SKM-1 (cell line): ENCODE measurements at regions not wholly inside any gene's neighbourhood (a gene's known extent, or its start where the extent isn't known, plus 50 kb on each side); places are given as distances from the start of the nearest gene placed in this dataset.
A peak's percentile ranks its signal among the peaks of the same experiment; 100 is the strongest.

Experiments used
- DNase-seq: peaks from one replicate; lab custom pipeline; 2025; ENCODE audit not compliant: unreplicated experiment; lab: John Stamatoyannopoulos, UW

DNA sequence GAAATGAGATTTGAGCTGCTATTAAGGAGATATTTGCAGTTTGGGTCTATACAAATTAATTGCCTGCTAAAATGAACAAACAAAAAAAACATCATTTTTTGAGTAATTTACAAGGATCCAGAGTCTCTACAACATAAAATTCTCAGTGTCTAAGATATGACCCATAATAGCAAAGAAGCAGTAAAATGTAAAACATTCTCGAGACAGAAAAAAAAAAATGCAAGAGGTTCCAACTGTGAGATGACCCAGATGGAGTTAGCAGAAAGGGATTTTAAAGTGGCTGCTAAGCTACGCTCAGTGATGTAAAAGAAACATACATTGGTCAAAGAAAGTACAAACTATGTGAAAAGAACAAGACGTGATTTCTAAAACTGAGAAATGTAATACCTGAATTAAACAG, 471.0 kb downstream of the SH2D4B start:
- DNase-seq: no peak

DNA sequence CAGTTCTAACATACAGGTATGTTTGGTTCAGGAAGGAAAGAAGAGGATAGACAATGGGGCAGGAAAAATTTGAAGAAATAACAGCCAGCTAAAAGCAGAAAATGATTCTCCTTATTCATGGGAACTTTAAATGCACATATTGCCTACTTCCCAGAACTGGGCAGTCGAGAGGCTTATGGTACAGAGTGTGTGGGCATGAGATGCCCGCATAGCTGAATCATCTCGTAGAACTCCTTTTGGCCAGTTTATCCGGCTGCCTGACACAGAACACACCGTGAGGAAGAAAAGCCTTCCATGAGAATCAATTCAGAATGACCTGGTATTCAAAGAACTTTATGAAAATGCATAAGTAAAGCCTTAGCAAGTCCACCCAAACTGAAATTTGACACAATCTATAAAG, 471.6 kb downstream of the SH2D4B start:
- DNase-seq: no peak

DNA sequence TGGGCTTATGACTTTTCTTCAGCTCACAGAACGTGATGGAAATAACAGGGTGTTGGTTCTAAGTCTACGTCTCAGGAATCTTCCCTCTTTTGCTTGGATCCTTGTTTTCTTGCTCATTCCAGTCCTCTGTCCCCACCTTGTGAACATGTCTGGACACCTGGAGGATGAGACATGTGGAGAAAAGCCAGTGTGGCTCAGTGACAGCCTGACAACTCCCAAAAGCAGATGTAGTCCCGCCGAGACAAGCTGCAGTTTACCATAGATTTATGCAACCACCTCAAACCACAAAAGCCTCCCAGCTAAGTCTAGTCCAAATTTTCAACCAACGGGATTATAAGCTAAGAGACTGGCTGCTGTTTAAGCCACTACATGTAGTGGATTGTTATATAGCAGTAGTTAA, 476.1 kb downstream of the SH2D4B start:
- DNase-seq: peak; percentile 68

- DNase-seq: peak; percentile 78
Measured at GRCh38 chr10:81019029-81019890, 481.6 kb downstream of the SH2D4B start.

DNA sequence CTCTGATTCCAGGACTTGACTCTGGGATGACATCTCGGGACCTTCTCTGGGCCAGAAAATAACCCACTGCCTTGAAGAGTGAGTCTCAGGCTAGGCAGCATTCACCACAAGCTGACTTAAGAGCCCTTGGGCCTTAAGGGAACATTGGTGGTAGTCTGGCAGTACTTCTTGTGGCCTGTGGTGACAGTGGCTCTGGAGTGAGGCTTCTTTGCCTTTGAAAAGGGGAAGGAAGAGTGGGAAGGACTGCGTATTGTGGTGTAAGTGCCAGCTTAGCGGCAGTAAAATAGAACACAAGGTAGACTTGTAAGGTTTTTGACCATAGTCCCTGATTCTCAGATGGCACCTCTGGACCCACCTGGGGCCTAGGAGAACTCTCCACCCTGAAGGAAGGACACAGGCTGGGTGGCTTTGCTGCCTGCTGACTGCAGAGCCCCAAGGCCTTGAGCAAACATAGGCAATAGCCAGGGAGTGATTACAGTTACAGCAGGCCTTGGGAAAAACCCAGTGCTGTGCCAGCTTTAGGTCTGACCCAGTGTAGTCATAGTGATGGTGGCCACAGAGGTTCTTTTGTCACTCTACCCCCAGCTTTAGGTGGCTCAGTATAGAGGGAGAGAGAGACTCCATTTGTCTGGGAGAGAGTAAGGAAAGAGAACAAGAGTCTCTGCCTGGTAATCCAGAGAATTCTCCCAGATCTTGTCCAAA, 483.9 kb downstream of the SH2D4B start:
- peak; percentile 81 for DNase-seq

GRCh38 chr10:81026591-81026990, 488.9 kb downstream of the SH2D4B start:
- DNase-seq: no peak

- no peak for DNase-seq
Measured at GRCh38 chr10:81027223-81027622, 489.5 kb downstream of the SH2D4B start.

DNA sequence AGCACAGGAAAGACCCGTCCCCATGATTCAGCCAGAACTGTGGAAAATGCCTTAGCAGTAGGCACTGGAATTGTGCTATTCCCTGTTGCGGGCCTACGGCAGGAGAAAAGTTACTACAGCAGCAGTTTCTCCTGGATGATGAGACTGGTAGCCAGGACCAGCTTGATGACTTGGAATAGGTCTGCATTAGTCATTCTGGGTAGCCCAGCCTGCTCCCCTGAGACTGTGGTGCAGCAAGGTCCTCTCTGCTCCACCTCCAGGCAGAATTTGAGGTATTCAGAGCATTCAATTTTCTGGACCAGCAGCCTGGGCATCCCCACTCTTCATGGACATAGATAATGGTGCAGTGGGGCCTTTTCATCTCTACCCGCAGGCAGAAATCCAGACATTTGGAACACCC, 490.0 kb downstream of the SH2D4B start:
- DNase-seq: no peak

DNA sequence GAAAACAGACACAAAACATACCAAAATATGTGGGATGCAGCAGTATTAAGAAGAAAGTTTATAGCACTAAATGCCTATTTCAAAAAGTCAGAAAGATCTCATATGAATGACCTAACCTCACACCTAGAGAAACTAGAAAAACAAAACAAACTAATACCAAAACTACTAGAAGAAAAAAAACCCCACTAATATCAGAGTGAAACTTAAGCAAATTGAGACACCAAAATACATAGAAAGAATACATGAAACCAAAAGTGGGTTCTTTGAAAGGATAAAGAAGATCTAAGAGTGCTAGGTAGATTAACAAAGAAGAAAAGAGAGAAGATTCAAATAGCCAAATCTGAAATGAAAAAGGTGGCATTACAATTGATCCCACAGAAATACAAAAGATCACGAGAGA, 494.1 kb downstream of the SH2D4B start:
- no peak for DNase-seq

DNA sequence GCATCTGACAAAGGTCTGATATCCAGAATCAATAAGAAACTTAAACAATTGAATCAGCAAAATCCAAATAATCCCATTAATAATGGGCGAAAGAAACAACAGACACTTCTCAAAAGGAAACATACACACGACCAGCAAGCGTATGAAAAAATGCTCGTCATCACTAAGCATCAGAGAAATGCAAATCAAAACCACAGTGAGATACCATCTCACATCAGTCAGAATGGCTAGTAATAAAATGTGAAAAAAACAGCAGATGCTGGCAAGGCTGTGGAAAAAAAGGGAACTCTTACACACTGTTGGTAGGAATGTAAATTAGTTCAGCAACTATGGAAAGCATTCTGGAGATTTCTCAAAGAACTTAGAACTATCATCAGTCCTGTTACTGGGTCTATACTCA, 496.7 kb downstream of the SH2D4B start:
- DNase-seq: no peak

- no peak for DNase-seq
Measured at GRCh38 chr10:81036257-81036656, 498.6 kb downstream of the SH2D4B start.

- DNase-seq: no peak
Measured at GRCh38 chr10:81040031-81040430, 502.3 kb downstream of the SH2D4B start.

DNA sequence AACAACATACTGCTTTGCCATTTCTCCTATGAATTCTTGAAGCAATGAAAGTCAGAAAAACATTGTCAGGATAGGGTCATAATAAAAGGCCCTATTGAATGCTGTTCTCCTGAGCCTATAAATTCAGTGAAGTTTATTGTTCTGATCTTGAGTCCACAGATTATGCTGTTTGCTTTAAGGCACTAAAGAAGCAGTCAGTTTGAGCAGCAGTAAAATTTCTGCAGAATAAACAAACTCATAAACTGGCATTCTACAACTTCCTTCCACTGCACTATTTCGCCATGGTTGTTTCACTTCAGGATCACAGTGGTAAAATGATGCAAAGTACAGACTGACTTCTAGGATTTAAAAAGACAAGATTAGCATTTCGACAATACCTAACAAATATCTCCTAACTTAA, 503.2 kb downstream of the SH2D4B start:
- DNase-seq: no peak

GRCh38 chr10:81042647-81043046, 504.9 kb downstream of the SH2D4B start:
- no peak for DNase-seq

DNA sequence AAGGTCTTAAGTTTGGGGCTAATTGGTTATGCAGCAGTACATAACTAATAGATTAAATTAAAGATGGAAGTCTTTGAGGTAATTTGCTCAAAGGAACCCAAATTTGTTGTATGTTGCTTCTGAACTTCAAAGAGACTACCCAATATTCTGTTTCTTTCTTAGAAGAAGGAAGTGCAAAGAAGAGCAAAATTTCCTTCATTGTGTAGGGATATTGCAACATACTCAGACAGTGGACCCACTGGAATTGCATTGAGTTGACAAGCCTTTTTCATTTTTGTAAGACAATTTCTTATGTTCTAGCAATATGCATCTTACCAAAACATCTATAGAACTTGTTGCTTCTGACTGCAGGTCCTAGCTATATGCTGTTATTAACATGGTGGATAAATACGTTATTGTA, 527.8 kb downstream of the SH2D4B start:
- peak; percentile 44 for DNase-seq

DNA sequence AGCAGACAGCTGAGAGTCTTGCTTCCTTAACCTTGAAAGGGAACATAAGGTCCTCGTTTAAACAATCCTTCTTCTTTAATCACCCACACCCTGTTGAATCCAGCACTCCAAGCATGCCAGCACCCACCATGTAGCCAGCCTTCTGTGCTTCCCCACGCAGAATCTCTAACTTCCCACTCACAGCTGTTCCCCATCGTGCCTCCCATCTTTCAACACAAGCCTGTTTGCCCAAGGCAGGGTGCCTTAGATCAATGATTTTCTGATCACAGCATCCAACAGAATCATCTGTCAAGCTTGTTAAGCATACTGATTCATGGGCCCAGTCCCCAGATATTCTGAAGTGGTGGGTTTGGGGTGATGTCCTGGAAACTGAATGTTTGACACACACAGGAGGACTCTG, 530.8 kb downstream of the SH2D4B start:
- no peak for DNase-seq

- no peak for DNase-seq
Measured at GRCh38 chr10:81071087-81071796, 533.5 kb downstream of the SH2D4B start.

DNA sequence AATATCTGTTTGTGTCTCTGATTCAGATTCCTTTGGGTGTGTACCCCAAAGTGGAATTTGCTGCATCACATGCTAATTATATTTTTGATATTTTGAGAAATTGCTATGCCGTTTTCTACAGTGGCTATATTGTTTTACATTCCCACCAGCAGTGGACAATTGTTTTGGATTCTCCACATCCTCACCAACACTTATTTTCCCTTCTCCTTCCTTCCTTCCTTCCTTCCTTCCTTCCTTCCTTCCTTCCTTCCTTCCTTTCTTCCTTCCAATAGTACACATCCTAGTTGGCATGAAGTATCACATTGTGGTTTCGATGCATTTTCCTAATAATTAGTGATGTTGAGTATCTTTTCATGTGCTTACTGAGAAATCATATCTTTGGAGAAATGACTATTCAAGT, 535.5 kb downstream of the SH2D4B start:
- no peak for DNase-seq

- DNase-seq: no peak
Measured at GRCh38 chr10:81081887-81082620, 544.4 kb downstream of the SH2D4B start.

GRCh38 chr10:81082621-81083376, 545.1 kb downstream of the SH2D4B start:
- no peak for DNase-seq
